ENCODE measurements at regions not wholly inside any gene's neighbourhood (a gene's known extent, or its start where the extent isn't known, plus 50 kb on each side); places are given as distances from the start of the nearest gene placed in this dataset.
"Not testable (repeated sequence)": the region's sequence is repeated elsewhere in the genome, so short reads cannot be mapped to it uniquely, and the experiment has no call there.

DNA sequence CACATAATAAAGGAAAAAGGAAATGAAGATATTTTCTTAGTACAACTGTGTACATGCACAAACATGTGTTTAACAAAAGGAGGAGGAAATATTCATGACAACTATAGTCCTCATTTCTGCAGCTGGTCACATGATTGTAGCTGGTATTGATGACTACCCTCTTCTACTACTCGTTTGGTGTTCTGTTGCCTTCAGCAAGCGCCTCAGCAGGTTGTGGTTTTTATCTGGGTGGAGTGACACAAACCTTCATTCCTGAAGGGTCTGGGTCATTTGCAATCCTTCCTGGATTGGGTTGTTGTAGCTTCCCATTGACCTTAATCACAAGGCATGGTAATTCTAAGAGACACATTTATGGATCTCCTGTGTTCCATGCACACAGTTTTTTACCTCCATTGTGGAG is 1009.9 kb upstream of the USP15 start:
- H3K27ac ChIP-seq (ENCODE audit: poor library complexity, severe bottlenecking) = peak overlapping the region; percentile 32
- TF ChIP-seq, protein P1, sequence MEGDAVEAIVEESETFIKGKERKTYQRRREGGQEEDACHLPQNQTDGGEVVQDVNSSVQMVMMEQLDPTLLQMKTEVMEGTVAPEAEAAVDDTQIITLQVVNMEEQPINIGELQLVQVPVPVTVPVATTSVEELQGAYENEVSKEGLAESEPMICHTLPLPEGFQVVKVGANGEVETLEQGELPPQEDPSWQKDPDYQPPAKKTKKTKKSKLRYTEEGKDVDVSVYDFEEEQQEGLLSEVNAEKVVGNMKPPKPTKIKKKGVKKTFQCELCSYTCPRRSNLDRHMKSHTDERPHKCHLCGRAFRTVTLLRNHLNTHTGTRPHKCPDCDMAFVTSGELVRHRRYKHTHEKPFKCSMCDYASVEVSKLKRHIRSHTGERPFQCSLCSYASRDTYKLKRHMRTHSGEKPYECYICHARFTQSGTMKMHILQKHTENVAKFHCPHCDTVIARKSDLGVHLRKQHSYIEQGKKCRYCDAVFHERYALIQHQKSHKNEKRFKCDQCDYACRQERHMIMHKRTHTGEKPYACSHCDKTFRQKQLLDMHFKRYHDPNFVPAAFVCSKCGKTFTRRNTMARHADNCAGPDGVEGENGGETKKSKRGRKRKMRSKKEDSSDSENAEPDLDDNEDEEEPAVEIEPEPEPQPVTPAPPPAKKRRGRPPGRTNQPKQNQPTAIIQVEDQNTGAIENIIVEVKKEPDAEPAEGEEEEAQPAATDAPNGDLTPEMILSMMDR (IDR thresholded peaks at IDR 0.05; ENCODE audit: poor library complexity, severe bottlenecking) = no peak
- no peaks in the 10 kb centered on the region for H3K9me3 ChIP-seq (ENCODE audit: severe bottlenecking)
- no peaks in the 10 kb centered on the region for H3K27me3 ChIP-seq (ENCODE audit: insufficient read depth, poor library complexity, severe bottlenecking)
- H3K36me3 ChIP-seq (ENCODE audit: low read depth) = no peaks in the 10 kb centered on the region
- H3K4me3 ChIP-seq (ENCODE audit: severe bottlenecking) = no peak overlapping the region
- DNase-seq (ENCODE audit: low spot score) (no peak), ATAC-seq (ENCODE audit: low read depth) (peak; percentile 53; the same call in 2 of the 3 replicates)
- H3K4me1 ChIP-seq (ENCODE audit: insufficient read depth, poor library complexity, severe bottlenecking) = no peaks in the 10 kb centered on the region

DNA sequence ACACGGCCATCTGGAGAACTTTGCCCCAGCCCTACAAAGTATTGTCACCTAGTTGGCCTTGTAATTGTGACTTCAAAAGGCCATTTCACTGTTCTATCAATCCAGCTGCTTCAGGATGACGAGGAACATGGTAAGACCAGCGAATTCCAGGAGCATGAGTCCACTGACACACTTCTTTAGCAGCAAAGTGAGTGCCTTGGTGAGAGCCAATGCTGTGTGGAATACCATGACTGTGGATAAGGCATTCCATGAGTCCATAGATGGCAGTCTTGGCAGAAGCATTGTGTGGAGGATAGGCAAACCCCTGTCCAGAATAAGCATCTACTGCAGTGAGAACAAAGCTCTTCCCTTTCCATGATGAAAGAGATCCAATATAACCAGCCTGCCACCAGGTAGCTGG is 1009.1 kb upstream of the USP15 start:
- ATAC-seq (ENCODE audit: low read depth) = no peak

DNA sequence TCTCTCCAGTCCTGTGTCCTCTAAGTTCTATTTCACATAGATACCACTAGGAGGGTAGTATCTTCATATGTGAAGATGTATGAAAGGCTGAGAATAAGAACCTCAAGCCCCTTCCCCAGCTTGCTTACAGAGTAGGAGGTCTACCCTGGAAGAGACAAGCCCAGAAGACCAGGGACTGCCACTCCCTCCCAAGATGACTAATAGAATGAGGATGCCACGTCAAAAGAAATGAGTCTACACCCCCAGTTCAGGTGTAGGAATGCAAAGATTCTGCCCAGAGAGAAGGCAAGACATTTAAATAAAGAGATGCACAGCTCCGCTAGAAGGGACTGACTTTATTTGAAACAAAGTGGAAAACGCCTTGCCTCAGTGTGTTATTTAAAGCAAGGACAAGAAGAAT is 1006.0 kb upstream of the USP15 start:
- Histone ChIP-seq H3K4me3 (ENCODE audit: severe bottlenecking) (no peak overlapping the region), H3K36me3 (ENCODE audit: low read depth) (no peaks in the 10 kb centered on the region), H3K9me3 (ENCODE audit: severe bottlenecking) (no peaks in the 10 kb centered on the region), H3K4me1 (ENCODE audit: insufficient read depth, poor library complexity, severe bottlenecking) (no peaks in the 10 kb centered on the region), H3K27ac (ENCODE audit: poor library complexity, severe bottlenecking) (no peak overlapping the region), H3K27me3 (ENCODE audit: insufficient read depth, poor library complexity, severe bottlenecking) (no peaks in the 10 kb centered on the region)
- DNase-seq (ENCODE audit: low spot score) (no peak), ATAC-seq (ENCODE audit: low read depth) (no peak)
- TF ChIP-seq, protein P1 (IDR thresholded peaks at IDR 0.05; ENCODE audit: poor library complexity, severe bottlenecking) = no peak

More for the DNA sequence above, 1009.1 kb upstream of the USP15 start:
- no peaks in the 10 kb centered on the region for H3K9me3 ChIP-seq (ENCODE audit: severe bottlenecking)
- H3K4me1 ChIP-seq (ENCODE audit: insufficient read depth, poor library complexity, severe bottlenecking) = no peaks in the 10 kb centered on the region
- no peaks in the 10 kb centered on the region for H3K27me3 ChIP-seq (ENCODE audit: insufficient read depth, poor library complexity, severe bottlenecking)
- H3K27ac ChIP-seq (ENCODE audit: poor library complexity, severe bottlenecking) = peak overlapping the region; percentile 32
- no peaks in the 10 kb centered on the region for H3K36me3 ChIP-seq (ENCODE audit: low read depth)
- no peak overlapping the region for H3K4me3 ChIP-seq (ENCODE audit: severe bottlenecking)
- TF ChIP-seq, protein P1 (IDR thresholded peaks at IDR 0.05; ENCODE audit: poor library complexity, severe bottlenecking) = no peak
- DNase-seq (ENCODE audit: low spot score) = no peak

DNA sequence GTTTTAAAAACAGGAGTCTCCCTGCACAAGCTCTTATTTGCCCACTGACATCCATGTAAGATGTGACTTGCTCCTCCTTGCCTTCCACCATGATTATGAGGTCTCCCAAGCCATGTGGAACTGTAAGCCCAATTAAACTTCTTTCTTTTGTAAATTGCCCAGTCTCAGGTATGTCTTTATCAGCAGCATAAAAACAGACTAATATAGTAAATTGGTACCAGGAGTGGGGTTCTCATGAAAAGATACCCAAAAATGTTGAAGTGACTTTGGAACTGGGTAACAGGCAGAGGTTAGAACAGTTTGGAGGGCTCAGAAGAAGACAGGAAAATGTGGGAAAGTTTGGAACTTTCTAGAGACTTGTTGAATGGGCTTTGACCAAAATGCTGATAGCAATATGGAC is 995.9 kb upstream of the USP15 start:
- not testable (repeated sequence) for H3K4me3 ChIP-seq (ENCODE audit: severe bottlenecking); H3K4me1 ChIP-seq (ENCODE audit: insufficient read depth, poor library complexity, severe bottlenecking); DNase-seq (ENCODE audit: low spot score); ATAC-seq (ENCODE audit: low read depth); H3K27me3 ChIP-seq (ENCODE audit: insufficient read depth, poor library complexity, severe bottlenecking); H3K9me3 ChIP-seq (ENCODE audit: severe bottlenecking); H3K27ac ChIP-seq (ENCODE audit: poor library complexity, severe bottlenecking); H3K36me3 ChIP-seq (ENCODE audit: low read depth)

DNA sequence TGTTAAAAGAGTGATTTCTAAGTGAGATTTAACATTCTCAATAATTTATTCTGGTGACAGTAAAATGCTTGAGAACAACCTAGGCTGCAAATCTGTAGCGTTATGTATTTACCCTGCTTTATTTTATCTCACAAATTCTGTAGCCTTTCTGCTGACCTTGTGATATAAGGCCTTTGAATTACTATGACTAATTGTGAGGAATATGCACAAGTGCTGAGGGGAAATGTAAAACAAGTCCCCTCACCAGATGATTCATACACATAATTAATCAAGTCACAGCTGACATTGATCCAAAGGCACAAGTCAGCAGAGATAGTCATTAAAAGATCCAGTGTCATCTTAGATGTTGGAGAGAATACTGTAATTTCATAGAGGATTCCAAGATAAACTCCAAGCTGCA is 992.7 kb upstream of the USP15 start:
- DNase-seq (ENCODE audit: low spot score) (no peak), ATAC-seq (ENCODE audit: low read depth) (no peak)
- Histone ChIP-seq H3K4me3 (ENCODE audit: severe bottlenecking) (no peak overlapping the region), H3K27me3 (ENCODE audit: insufficient read depth, poor library complexity, severe bottlenecking) (no peaks in the 10 kb centered on the region), H3K9me3 (ENCODE audit: severe bottlenecking) (no peaks in the 10 kb centered on the region), H3K4me1 (ENCODE audit: insufficient read depth, poor library complexity, severe bottlenecking) (no peaks in the 10 kb centered on the region), H3K36me3 (ENCODE audit: low read depth) (no peaks in the 10 kb centered on the region), H3K27ac (ENCODE audit: poor library complexity, severe bottlenecking) (no peak overlapping the region)
- TF ChIP-seq, protein P1 (IDR thresholded peaks at IDR 0.05; ENCODE audit: poor library complexity, severe bottlenecking) = no peak

Measured in RWPE2 (cell line).